ENCODE measurements at regions not wholly inside any gene's neighbourhood (a gene's known extent, or its start where the extent isn't known, plus 50 kb on each side); places are given as distances from the start of the nearest gene placed in this dataset.

- Mint-ChIP-seq H3K36me3 (ENCODE audit: low read depth) (no peaks in the 10 kb centered on the region), H3K4me1 (ENCODE audit: low read depth) (no peaks in the 10 kb centered on the region), H3K9me3 (peaks cover 8% of the 10 kb centered on the region), H3K27ac (no peak overlapping the region), H3K4me3 (no peak overlapping the region), H3K27me3 (no peaks in the 10 kb centered on the region)
- TF ChIP-seq, protein P1, sequence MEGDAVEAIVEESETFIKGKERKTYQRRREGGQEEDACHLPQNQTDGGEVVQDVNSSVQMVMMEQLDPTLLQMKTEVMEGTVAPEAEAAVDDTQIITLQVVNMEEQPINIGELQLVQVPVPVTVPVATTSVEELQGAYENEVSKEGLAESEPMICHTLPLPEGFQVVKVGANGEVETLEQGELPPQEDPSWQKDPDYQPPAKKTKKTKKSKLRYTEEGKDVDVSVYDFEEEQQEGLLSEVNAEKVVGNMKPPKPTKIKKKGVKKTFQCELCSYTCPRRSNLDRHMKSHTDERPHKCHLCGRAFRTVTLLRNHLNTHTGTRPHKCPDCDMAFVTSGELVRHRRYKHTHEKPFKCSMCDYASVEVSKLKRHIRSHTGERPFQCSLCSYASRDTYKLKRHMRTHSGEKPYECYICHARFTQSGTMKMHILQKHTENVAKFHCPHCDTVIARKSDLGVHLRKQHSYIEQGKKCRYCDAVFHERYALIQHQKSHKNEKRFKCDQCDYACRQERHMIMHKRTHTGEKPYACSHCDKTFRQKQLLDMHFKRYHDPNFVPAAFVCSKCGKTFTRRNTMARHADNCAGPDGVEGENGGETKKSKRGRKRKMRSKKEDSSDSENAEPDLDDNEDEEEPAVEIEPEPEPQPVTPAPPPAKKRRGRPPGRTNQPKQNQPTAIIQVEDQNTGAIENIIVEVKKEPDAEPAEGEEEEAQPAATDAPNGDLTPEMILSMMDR (IDR thresholded peaks at IDR 0.05): no peak
- Histone ChIP-seq H3K9me3 (ENCODE audit: control insufficient read depth in 1 of 2, insufficient read depth in 1 of 2, low read length in 2 of 2) (no peaks in the 10 kb centered on the region), H3K4me3 (ENCODE audit: low read length) (no peak overlapping the region), H3K27me3 (ENCODE audit: control insufficient read depth in 1 of 2, insufficient read depth in 2 of 2, low read length in 2 of 2) (no peaks in the 10 kb centered on the region), H3K27ac (ENCODE audit: low read depth in 1 of 2, low read length in 2 of 2) (no peak overlapping the region), H3K4me1 (ENCODE audit: insufficient read depth, low read length) (no peaks in the 10 kb centered on the region), H3K36me3 (ENCODE audit: insufficient read depth, low read length) (no peaks in the 10 kb centered on the region)
- ATAC-seq (ENCODE audit: poor library complexity): no peak
- POLR2A ChIA-PET: no interaction called here
- CTCF ChIA-PET: no interaction called here
- intact Hi-C loops (cut with DNase I, micrococcal nuclease): no loop called here
- no peak for DNase-seq
These were observed 1603.1 kb downstream of the C4orf33 start for GRCh38 chr4:130699004-130699403.

DNA sequence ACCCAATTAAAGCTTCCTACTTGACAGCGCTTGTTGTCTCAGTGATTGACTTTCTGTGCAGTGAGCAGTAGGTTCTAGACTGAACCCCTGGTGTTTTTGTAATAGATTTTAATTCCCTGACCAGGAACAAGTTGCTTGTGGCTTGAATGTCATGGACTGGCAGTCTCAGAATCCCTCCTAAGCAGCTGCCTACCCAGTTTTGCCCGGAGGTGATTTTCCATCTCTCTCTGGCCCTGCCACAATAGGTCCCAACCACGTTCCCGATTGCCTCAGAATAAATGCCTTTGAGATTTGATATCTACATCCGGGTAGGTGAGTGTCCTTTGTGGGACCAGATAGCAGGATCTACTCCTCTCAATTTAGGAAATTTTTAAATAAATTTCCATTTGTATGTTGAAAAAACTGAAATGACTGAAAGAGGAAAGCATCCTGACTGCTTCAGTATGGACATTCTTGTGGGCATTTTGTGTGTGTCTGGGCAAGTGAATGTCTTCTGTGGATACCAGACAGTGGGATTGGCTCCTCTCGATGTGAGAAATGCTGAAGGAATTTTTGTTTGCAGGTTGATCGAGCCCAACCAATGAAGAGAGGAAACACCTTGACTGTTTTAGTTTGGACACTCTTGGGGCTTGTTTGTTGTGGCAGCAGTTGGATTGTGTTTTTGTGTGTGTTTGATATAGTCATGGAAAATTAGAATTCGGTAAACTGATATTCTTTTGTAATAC is 1607.4 kb downstream of the C4orf33 start:
- ATAC-seq (ENCODE audit: poor library complexity): no peak
- Mint-ChIP-seq H3K4me1 (ENCODE audit: low read depth) (no peaks in the 10 kb centered on the region), H3K27ac (no peak overlapping the region), H3K36me3 (ENCODE audit: low read depth) (no peaks in the 10 kb centered on the region), H3K9me3 (no peaks in the 10 kb centered on the region), H3K4me3 (no peak overlapping the region), H3K27me3 (no peaks in the 10 kb centered on the region)
- no peak for DNase-seq
- intact Hi-C loops (cut with DNase I, micrococcal nuclease): no loop called here
- H3K27ac ChIP-seq (ENCODE audit: low read depth in 1 of 2, low read length in 2 of 2): no peak overlapping the region
- TF ChIP-seq, protein P1 (IDR thresholded peaks at IDR 0.05): no peak
- ChIA-PET CTCF (no interaction called here), POLR2A (no interaction called here)
- H3K36me3 ChIP-seq (ENCODE audit: insufficient read depth, low read length): no peaks in the 10 kb centered on the region
- H3K9me3 ChIP-seq (ENCODE audit: control insufficient read depth in 1 of 2, insufficient read depth in 1 of 2, low read length in 2 of 2): peaks cover 0 to 9% of the 10 kb centered on the region in 2 experiments
- H3K4me1 ChIP-seq (ENCODE audit: insufficient read depth, low read length): no peaks in the 10 kb centered on the region
- no peaks in the 10 kb centered on the region for H3K27me3 ChIP-seq (ENCODE audit: control insufficient read depth in 1 of 2, insufficient read depth in 2 of 2, low read length in 2 of 2)
- H3K4me3 ChIP-seq (ENCODE audit: low read length): no peak overlapping the region

- CTCF ChIA-PET: no interaction called here
- TF ChIP-seq, protein P1 (IDR thresholded peaks at IDR 0.05): no peak
- peaks cover 0 to 9% of the 10 kb centered on the region in 2 experiments for H3K9me3 ChIP-seq (ENCODE audit: control insufficient read depth in 1 of 2, insufficient read depth in 1 of 2, low read length in 2 of 2)
- Mint-ChIP-seq H3K36me3 (ENCODE audit: low read depth) (no peaks in the 10 kb centered on the region), H3K27me3 (no peaks in the 10 kb centered on the region), H3K4me1 (ENCODE audit: low read depth) (no peaks in the 10 kb centered on the region), H3K4me3 (no peak overlapping the region), H3K27ac (no peak overlapping the region), H3K9me3 (no peaks in the 10 kb centered on the region)
- H3K4me3 ChIP-seq (ENCODE audit: low read length): no peak overlapping the region
- no peak for ATAC-seq (ENCODE audit: poor library complexity)
- no peak overlapping the region for H3K27ac ChIP-seq (ENCODE audit: low read depth in 1 of 2, low read length in 2 of 2)
- H3K27me3 ChIP-seq (ENCODE audit: control insufficient read depth in 1 of 2, insufficient read depth in 2 of 2, low read length in 2 of 2): no peaks in the 10 kb centered on the region
- intact Hi-C loops (cut with DNase I, micrococcal nuclease): no loop called here
- H3K4me1 ChIP-seq (ENCODE audit: insufficient read depth, low read length): no peaks in the 10 kb centered on the region
- DNase-seq: no peak
- H3K36me3 ChIP-seq (ENCODE audit: insufficient read depth, low read length): no peaks in the 10 kb centered on the region
- POLR2A ChIA-PET: no interaction called here
These were observed 1609.1 kb downstream of the C4orf33 start for GRCh38 chr4:130705023-130705422.

Data from CD4-positive, alpha-beta T cell (primary cell).